HFF-Myc (cell line): ENCODE measurements at regions not wholly inside any gene's neighbourhood (a gene's known extent, or its start where the extent isn't known, plus 50 kb on each side); places are given as distances from the start of the nearest gene placed in this dataset.

ENCODE experiments used
- DNase-seq: peaks from one replicate; pipeline ENCODE4 v3.0.0-alpha.2; 2011; ENCODE audit warnings: low read depth; ENCODE audit errors: extremely low read depth
- H3K4me3 ChIP-seq: replicated peaks from 2 replicates; pipeline ENCODE4 v1.5.1; 2011; ENCODE audit warnings: low read depth, mild to moderate bottlenecking, control low read depth, low read length
- CTCF ChIP-seq: IDR thresholded peaks from 2 replicates; pipeline ENCODE4 v1.5.1; 2012; ENCODE audit warnings: mild to moderate bottlenecking, low read depth, low read length, control low read depth; ENCODE audit errors: missing control alignments

GRCh38 chr7:115125312-115125711, 203.4 kb downstream of the MDFIC start:
- TF ChIP-seq CTCF = no peak
- no peak overlapping the region for H3K4me3 ChIP-seq
- no peak for DNase-seq

- no peak overlapping the region for H3K4me3 ChIP-seq
- no peak for DNase-seq
- TF ChIP-seq CTCF = no peak
Measured at GRCh38 chr7:115124409-115124939, 202.6 kb downstream of the MDFIC start.

- TF ChIP-seq CTCF = no peak
- H3K4me3 ChIP-seq = no peak overlapping the region
- DNase-seq = no peak
Measured at GRCh38 chr7:115123441-115123840, 201.5 kb downstream of the MDFIC start.

GRCh38 chr7:115122388-115122787, 200.5 kb downstream of the MDFIC start:
- no peak overlapping the region for H3K4me3 ChIP-seq
- no peak for TF ChIP-seq CTCF
- no peak for DNase-seq

GRCh38 chr7:115117748-115118147, 195.9 kb downstream of the MDFIC start:
- TF ChIP-seq CTCF = no peak
- DNase-seq = no peak
- no peak overlapping the region for H3K4me3 ChIP-seq

- TF ChIP-seq CTCF = no peak
- no peak for DNase-seq
- no peak overlapping the region for H3K4me3 ChIP-seq
Measured at GRCh38 chr7:115116773-115117715, 195.2 kb downstream of the MDFIC start.
